Neural progenitor cell (in vitro differentiated cells): ENCODE measurements at regions not wholly inside any gene's neighbourhood (a gene's known extent, or its start where the extent isn't known, plus 50 kb on each side); places are given as distances from the start of the nearest gene placed in this dataset.

Source experiments
- CTCF ChIP-seq: fragments of 200-600 bp; sonication (generic); IDR thresholded peaks from 2 replicates; pipeline ENCODE4 v1.5.1; 2017; ENCODE audit warnings: antibody characterized with exemption, mild to moderate bottlenecking
- EZH2 ChIP-seq: fragments of 200-600 bp; sonication (generic); IDR thresholded peaks from 2 replicates; pipeline ENCODE4 v1.6.1; 2017; ENCODE audit warnings: antibody characterized with exemption, mild to moderate bottlenecking, moderate library complexity

- TF ChIP-seq CTCF (no peak), EZH2 (no peak)
Measured at GRCh38 chr13:22744688-22745452, 435.9 kb upstream of the SGCG start.
